ENCODE measurements at regions not wholly inside any gene's neighbourhood (a gene's known extent, or its start where the extent isn't known, plus 50 kb on each side); places are given as distances from the start of the nearest gene placed in this dataset.

DNA sequence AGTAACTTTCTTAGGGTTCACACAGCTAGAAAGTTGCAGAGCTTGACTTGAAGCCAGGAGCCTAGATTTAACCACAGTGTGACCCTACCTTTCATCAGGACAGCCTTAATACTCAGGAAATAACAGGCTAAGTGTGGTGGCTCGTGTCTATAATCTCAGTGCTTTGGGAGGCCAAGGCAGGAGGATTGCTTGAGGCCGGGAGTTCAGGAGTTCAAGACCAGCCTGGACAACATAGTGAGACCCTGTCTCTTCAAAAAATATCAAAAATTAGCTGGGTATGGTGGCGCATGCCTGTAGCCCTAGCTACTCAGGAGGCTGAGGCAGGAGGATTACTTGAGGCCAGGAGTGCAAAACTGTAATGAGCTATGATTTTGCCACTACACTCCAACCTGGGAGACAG lies 681.1 kb downstream of the MAT2B start:
- no peaks in the 10 kb centered on the region for H3K4me1 ChIP-seq (ENCODE audit: control insufficient read depth in 4 of 4, insufficient read depth in 4 of 4, low read length in 3 of 4)
- TF ChIP-seq, protein P1, sequence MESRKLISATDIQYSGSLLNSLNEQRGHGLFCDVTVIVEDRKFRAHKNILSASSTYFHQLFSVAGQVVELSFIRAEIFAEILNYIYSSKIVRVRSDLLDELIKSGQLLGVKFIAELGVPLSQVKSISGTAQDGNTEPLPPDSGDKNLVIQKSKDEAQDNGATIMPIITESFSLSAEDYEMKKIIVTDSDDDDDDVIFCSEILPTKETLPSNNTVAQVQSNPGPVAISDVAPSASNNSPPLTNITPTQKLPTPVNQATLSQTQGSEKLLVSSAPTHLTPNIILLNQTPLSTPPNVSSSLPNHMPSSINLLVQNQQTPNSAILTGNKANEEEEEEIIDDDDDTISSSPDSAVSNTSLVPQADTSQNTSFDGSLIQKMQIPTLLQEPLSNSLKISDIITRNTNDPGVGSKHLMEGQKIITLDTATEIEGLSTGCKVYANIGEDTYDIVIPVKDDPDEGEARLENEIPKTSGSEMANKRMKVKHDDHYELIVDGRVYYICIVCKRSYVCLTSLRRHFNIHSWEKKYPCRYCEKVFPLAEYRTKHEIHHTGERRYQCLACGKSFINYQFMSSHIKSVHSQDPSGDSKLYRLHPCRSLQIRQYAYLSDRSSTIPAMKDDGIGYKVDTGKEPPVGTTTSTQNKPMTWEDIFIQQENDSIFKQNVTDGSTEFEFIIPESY (IDR thresholded peaks at IDR 0.05), result no peak
- no peak for TF ChIP-seq GABPA (IDR thresholded peaks at IDR 0.05 in 1 of 2, conservative IDR thresholded peaks at IDR 0.05 in 1 of 2)
- no peak for TF ChIP-seq RAD21 (IDR thresholded peaks at IDR 0.05)
- TF ChIP-seq FOXA1 (IDR thresholded peaks at IDR 0.05), result no peak
- TF ChIP-seq, protein P2, sequence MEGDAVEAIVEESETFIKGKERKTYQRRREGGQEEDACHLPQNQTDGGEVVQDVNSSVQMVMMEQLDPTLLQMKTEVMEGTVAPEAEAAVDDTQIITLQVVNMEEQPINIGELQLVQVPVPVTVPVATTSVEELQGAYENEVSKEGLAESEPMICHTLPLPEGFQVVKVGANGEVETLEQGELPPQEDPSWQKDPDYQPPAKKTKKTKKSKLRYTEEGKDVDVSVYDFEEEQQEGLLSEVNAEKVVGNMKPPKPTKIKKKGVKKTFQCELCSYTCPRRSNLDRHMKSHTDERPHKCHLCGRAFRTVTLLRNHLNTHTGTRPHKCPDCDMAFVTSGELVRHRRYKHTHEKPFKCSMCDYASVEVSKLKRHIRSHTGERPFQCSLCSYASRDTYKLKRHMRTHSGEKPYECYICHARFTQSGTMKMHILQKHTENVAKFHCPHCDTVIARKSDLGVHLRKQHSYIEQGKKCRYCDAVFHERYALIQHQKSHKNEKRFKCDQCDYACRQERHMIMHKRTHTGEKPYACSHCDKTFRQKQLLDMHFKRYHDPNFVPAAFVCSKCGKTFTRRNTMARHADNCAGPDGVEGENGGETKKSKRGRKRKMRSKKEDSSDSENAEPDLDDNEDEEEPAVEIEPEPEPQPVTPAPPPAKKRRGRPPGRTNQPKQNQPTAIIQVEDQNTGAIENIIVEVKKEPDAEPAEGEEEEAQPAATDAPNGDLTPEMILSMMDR (IDR thresholded peaks at IDR 0.05; ENCODE audit: low read depth, low read length, missing input control), result no peak
- no peak for TF ChIP-seq JUND (IDR thresholded peaks at IDR 0.05)
- no peak for TF ChIP-seq NR2F2 (IDR thresholded peaks at IDR 0.05)
- TF ChIP-seq TAF1 (conservative IDR thresholded peaks at IDR 0.05), result no peak
- no peak for TF ChIP-seq HNF4A (conservative IDR thresholded peaks at IDR 0.05)
- no peak for TF ChIP-seq EGR1 (IDR thresholded peaks at IDR 0.05; ENCODE audit: low read depth in 2 of 2)
- TF ChIP-seq, protein P3, sequence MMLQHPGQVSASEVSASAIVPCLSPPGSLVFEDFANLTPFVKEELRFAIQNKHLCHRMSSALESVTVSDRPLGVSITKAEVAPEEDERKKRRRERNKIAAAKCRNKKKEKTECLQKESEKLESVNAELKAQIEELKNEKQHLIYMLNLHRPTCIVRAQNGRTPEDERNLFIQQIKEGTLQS (IDR thresholded peaks at IDR 0.05), result no peak
- H3K4me3 ChIP-seq (ENCODE audit: low read depth in 1 of 3, low read length in 3 of 3), result no peak overlapping the region
- DNase-seq (ENCODE audit: low spot score), result no peak
- H3K27me3 ChIP-seq (ENCODE audit: control insufficient read depth in 4 of 4, insufficient read depth in 4 of 4, low read length in 3 of 4), result no peaks in the 10 kb centered on the region
- H3K27ac ChIP-seq (ENCODE audit: low read depth in 1 of 2, low read length in 2 of 2), result no peak overlapping the region
- WGBS, result 62% methylated on average over 3 of the region's 3 CpGs
- no peaks in the 10 kb centered on the region for H3K36me3 ChIP-seq (ENCODE audit: control insufficient read depth in 4 of 4, insufficient read depth in 3 of 4, low read depth in 1 of 4, low read length in 3 of 4)
- no peak overlapping the region for H3K9ac ChIP-seq (ENCODE audit: low read depth in 1 of 2, low read length in 2 of 2)
- H3K9me3 ChIP-seq (ENCODE audit: control insufficient read depth in 4 of 4, low read length in 3 of 4), result peaks cover 0 to 1% (median 0%) of the 10 kb centered on the region in 4 donors

DNA sequence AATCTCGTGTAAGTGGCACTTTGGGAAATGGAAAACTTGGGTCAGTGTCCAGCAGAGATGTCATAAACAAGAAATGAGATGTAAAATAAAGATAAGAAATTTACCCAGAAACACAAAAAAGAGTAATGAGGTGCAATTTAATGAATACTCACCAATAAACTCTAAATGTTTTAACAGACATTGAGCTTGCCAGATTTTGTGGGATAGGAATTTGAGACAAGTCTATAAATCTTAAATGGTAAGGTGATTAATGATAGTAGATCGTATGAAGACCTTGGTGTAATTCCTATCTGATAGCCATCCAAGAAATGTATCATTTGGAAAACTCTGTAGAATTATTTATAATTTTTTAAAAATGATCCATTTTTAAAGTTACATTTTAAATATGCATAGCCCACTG lies 682.4 kb downstream of the MAT2B start:
- H3K4me1 ChIP-seq (ENCODE audit: control insufficient read depth in 4 of 4, insufficient read depth in 4 of 4, low read length in 3 of 4), result no peaks in the 10 kb centered on the region
- H3K36me3 ChIP-seq (ENCODE audit: control insufficient read depth in 4 of 4, insufficient read depth in 3 of 4, low read depth in 1 of 4, low read length in 3 of 4), result no peaks in the 10 kb centered on the region
- no peak overlapping the region for H3K27ac ChIP-seq (ENCODE audit: low read depth in 1 of 2, low read length in 2 of 2)
- no peak overlapping the region for H3K9ac ChIP-seq (ENCODE audit: low read depth in 1 of 2, low read length in 2 of 2)
- DNase-seq (ENCODE audit: low spot score), result no peak
- WGBS, result 67% methylated on average over 2 of the region's 2 CpGs
- no peak overlapping the region for H3K4me3 ChIP-seq (ENCODE audit: low read depth in 1 of 3, low read length in 3 of 3)
- peaks cover 0 to 1% (median 0%) of the 10 kb centered on the region in 4 donors for H3K9me3 ChIP-seq (ENCODE audit: control insufficient read depth in 4 of 4, low read length in 3 of 4)
- no peaks in the 10 kb centered on the region for H3K27me3 ChIP-seq (ENCODE audit: control insufficient read depth in 4 of 4, insufficient read depth in 4 of 4, low read length in 3 of 4)
- no peak for TF ChIP-seq TAF1 (conservative IDR thresholded peaks at IDR 0.05)
- TF ChIP-seq, protein P4, sequence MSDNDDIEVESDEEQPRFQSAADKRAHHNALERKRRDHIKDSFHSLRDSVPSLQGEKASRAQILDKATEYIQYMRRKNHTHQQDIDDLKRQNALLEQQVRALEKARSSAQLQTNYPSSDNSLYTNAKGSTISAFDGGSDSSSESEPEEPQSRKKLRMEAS (IDR thresholded peaks at IDR 0.05), result no peak
- TF ChIP-seq, protein P3 (IDR thresholded peaks at IDR 0.05), result no peak
- no peak for TF ChIP-seq JUND (IDR thresholded peaks at IDR 0.05)
- TF ChIP-seq SP1 (IDR thresholded peaks at IDR 0.05), result no peak
- TF ChIP-seq, protein P2 (IDR thresholded peaks at IDR 0.05; ENCODE audit: low read depth, low read length, missing input control), result no peak
- no peak for TF ChIP-seq YY1 (IDR thresholded peaks at IDR 0.05)
- TF ChIP-seq, protein P1 (IDR thresholded peaks at IDR 0.05), result no peak

Measured in liver (tissue), 8 donors.